GM18505 (cell line): ENCODE measurements at regions not wholly inside any gene's neighbourhood (a gene's known extent, or its start where the extent isn't known, plus 50 kb on each side); places are given as distances from the start of the nearest gene placed in this dataset.

ENCODE experiments used
- ATAC-seq: cut with Tn5 transposase; IDR thresholded peaks from one replicate; pipeline ENCODE4 v1.9.1; 2021; ENCODE audit not compliant: unreplicated experiment
- POLR2A ChIP-seq: IDR thresholded peaks from 4 replicates; pipeline ENCODE4 v1.6.1; 2011; ENCODE audit warnings: borderline replicate concordance; ENCODE audit not compliant: insufficient read depth, insufficient read length; ENCODE audit errors: extremely low read depth

- ATAC-seq, result no peak
- TF ChIP-seq POLR2A, result no peak
Measured at GRCh38 chr10:28207799-28208198, 95.1 kb downstream of the MPP7 start.

GRCh38 chr10:28202941-28203352 is 99.9 kb downstream of the MPP7 start:
- no peak for TF ChIP-seq POLR2A
- no peak for ATAC-seq

- no peak for ATAC-seq
- no peak for TF ChIP-seq POLR2A
Measured at GRCh38 chr10:28201410-28202400, 101.2 kb downstream of the MPP7 start.

- TF ChIP-seq POLR2A, result no peak
- ATAC-seq, result no peak
Measured at GRCh38 chr10:28200775-28201174, 102.1 kb downstream of the MPP7 start.

GRCh38 chr10:28199941-28200340 is 102.9 kb downstream of the MPP7 start:
- TF ChIP-seq POLR2A, result no peak
- ATAC-seq, result no peak

GRCh38 chr10:28190196-28190595 is 112.7 kb downstream of the MPP7 start:
- no peak for TF ChIP-seq POLR2A
- no peak for ATAC-seq

GRCh38 chr10:28188526-28188925 is 114.3 kb downstream of the MPP7 start:
- TF ChIP-seq POLR2A, result no peak
- ATAC-seq, result no peak

GRCh38 chr10:28186887-28187578 is 115.8 kb downstream of the MPP7 start:
- no peak for TF ChIP-seq POLR2A
- no peak for ATAC-seq

- TF ChIP-seq POLR2A, result no peak
- ATAC-seq, result no peak
Measured at GRCh38 chr10:28186461-28186860, 116.4 kb downstream of the MPP7 start.

- no peak for TF ChIP-seq POLR2A
- no peak for ATAC-seq
Measured at GRCh38 chr10:28184810-28185209, 118.1 kb downstream of the MPP7 start.

GRCh38 chr10:28181478-28182096 is 121.3 kb downstream of the MPP7 start:
- no peak for ATAC-seq
- no peak for TF ChIP-seq POLR2A

- no peak for ATAC-seq
- no peak for TF ChIP-seq POLR2A
Measured at GRCh38 chr10:28180654-28181053, 122.2 kb downstream of the MPP7 start.

- ATAC-seq, result no peak
- TF ChIP-seq POLR2A, result no peak
Measured at GRCh38 chr10:28179743-28180099, 123.1 kb downstream of the MPP7 start.
